GM12878 (cell line): ENCODE measurements at regions not wholly inside any gene's neighbourhood (a gene's known extent, or its start where the extent isn't known, plus 50 kb on each side); places are given as distances from the start of the nearest gene placed in this dataset.

Experiments
- CEBPB ChIP-seq, 2 experiments: fragments of 150-350 bp in 1 of 2; IDR thresholded peaks; 2 replicates each; pipeline ENCODE4 v1.6.1; 2012 to 2014; ENCODE audit warnings: low read depth in 2 of 2, low read length in 2 of 2, borderline replicate concordance in 1 of 2, inconsistent platforms in 1 of 2
- E2F8 ChIP-seq: fragments of 450-650 bp; IDR thresholded peaks from 2 replicates; pipeline ENCODE4 v1.6.1; 2018; ENCODE audit warnings: mild to moderate bottlenecking, low read depth, moderate library complexity; ENCODE audit not compliant: partially characterized antibody
- FOS ChIP-seq: IDR thresholded peaks from 3 replicates; pipeline ENCODE4 v1.6.1; 2011; ENCODE audit warnings: borderline replicate concordance; ENCODE audit not compliant: insufficient read length; ENCODE audit errors: extremely low read depth
- KDM1A ChIP-seq: fragments of 200-600 bp; sonication (generic); IDR thresholded peaks from 2 replicates; pipeline ENCODE4 v1.6.1; 2016; ENCODE audit warnings: borderline replicate concordance
- TCF7 ChIP-seq: IDR thresholded peaks from 2 replicates; pipeline ENCODE4 v1.6.1; 2014; ENCODE audit warnings: antibody characterized with exemption, borderline replicate concordance
- USF2 ChIP-seq: IDR thresholded peaks from 2 replicates; pipeline ENCODE4 v1.6.1; 2011; ENCODE audit warnings: low read depth, low read length, improper control_type of control experiment, borderline replicate concordance
- ZBTB4 ChIP-seq: fragments of 450-650 bp; formaldehyde crosslinking; IDR thresholded peaks from 2 replicates; pipeline ENCODE4 v1.4.0; 2022; ENCODE audit warnings: mild to moderate bottlenecking, moderate library complexity
- TF ChIP-seq, protein P1 (sequence below), 3 experiments: IDR thresholded peaks in 2 of 3; conservative IDR thresholded peaks in 1 of 3; 2 replicates each; pipeline ENCODE4 v1.5.1; 2011; ENCODE audit warnings: low read depth in 3 of 3, low read length in 3 of 3, mild to moderate bottlenecking in 3 of 3, control low read depth in 2 of 3, moderate library complexity in 2 of 3, inconsistent platforms in 1 of 3, mixed read lengths in 1 of 3; ENCODE audit not compliant: control insufficient read depth in 2 of 3, insufficient read depth in 1 of 3; ENCODE audit errors: extremely low read depth in 1 of 3

DNA sequence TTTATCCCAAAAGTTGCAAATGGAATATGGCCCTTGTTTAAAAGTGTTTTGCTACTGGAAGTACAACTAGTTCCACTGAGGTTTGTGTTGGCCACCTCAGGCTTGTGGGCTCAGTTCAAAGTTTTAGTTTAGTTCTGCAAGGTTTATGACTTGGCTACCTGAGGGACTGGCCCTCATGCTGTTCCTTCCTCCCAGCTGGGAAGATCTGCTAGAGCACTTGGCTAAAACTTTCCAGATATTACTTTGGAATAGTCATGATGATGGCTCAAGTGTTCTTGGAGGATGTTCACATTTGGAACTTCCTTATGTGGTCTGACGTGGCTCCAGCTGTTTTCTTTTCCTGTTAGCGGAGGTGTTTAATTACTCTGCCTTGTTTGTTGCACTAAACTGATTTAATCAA is 110.2 kb upstream of the IVNS1ABP start:
- TF ChIP-seq ZBTB4 (no peak), FOS (no peak), TCF7 (no peak), E2F8 (no peak), CEBPB (IDR thresholded peaks at IDR 0.05; ENCODE audit: borderline replicate concordance in 1 of 2, low read depth in 2 of 2, low read length in 2 of 2) (no peak), KDM1A (no peak), USF2 (no peak)
- TF ChIP-seq, protein P1, sequence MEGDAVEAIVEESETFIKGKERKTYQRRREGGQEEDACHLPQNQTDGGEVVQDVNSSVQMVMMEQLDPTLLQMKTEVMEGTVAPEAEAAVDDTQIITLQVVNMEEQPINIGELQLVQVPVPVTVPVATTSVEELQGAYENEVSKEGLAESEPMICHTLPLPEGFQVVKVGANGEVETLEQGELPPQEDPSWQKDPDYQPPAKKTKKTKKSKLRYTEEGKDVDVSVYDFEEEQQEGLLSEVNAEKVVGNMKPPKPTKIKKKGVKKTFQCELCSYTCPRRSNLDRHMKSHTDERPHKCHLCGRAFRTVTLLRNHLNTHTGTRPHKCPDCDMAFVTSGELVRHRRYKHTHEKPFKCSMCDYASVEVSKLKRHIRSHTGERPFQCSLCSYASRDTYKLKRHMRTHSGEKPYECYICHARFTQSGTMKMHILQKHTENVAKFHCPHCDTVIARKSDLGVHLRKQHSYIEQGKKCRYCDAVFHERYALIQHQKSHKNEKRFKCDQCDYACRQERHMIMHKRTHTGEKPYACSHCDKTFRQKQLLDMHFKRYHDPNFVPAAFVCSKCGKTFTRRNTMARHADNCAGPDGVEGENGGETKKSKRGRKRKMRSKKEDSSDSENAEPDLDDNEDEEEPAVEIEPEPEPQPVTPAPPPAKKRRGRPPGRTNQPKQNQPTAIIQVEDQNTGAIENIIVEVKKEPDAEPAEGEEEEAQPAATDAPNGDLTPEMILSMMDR (IDR thresholded peaks at IDR 0.05 in 2 of 3, conservative IDR thresholded peaks at IDR 0.05 in 1 of 3; ENCODE audit: control insufficient read depth in 2 of 3, extremely low read depth in 1 of 3, insufficient read depth in 1 of 3, low read depth in 3 of 3, low read length in 3 of 3) = no peak
